CD4-positive, alpha-beta T cell treated with Interferon alpha-2 for 1 hour (primary cell): ENCODE measurements at regions not wholly inside any gene's neighbourhood (a gene's known extent, or its start where the extent isn't known, plus 50 kb on each side); places are given as distances from the start of the nearest gene placed in this dataset.
"Not testable (repeated sequence)": the region's sequence is repeated elsewhere in the genome, so short reads cannot be mapped to it uniquely, and the experiment has no call there.

Experiments
- DNase-seq, 2 donors: peaks; one replicate each; pipeline ENCODE4 v3.0.0-alpha.2; 2020 to 2022

DNA sequence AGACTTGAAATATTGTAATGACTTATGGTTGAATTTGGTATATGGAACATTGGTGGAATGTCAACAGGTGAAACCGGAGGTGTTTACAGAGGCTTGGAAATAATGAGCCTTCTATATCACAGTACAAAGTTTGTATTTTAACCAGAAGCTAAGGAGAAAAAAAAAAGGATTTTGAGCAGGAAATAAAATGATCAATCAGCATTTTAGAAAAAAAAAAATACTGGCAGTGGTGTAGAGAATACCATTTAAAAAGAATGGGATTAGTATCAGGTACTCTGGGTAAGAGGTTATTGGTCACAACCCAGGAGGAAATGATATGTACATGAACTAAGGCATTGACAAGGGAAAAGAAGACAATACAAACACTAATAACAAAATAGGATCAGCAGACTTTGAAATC is 587.1 kb upstream of the HTR2C start:
- no peak for DNase-seq

DNA sequence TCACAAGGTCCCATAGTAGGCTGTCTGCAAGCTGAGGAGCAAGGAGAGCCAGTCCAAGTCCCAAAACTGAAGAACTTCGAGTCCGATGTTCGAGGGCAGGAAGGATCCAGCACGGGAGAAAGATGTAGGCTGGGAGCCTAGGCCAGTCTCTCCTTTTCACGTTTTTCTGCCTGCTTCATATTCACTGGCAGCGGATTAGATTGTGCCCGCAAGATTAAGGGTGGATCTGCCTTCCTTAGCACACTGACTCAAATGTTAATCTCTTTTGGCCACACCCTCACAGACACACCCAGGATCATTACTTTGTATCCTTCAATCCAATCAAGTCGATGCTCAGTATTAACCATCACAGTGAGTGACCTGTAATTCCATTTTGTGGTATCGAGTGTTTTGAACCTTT is 592.2 kb upstream of the HTR2C start:
- not testable (repeated sequence) for DNase-seq

DNA sequence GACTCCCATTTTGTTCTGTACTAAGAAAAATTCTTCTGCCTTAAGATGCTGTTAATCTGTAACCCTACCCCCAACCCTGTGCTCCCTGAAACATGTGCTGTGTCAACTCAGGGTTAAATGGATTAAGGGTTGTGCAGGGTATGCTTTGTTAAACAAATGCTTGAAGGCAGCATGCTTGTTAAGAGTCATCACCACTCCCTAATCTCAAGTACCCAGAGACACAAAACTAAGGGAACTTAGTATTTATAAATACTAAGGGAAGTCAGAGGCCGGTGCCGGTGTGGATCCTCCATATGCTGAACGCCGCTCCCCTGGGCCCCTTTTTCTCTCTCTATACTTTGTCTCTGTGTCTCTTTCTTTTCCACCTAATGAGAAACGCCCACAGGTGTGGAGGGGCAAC is 593.2 kb upstream of the HTR2C start:
- not testable (repeated sequence) for DNase-seq

DNA sequence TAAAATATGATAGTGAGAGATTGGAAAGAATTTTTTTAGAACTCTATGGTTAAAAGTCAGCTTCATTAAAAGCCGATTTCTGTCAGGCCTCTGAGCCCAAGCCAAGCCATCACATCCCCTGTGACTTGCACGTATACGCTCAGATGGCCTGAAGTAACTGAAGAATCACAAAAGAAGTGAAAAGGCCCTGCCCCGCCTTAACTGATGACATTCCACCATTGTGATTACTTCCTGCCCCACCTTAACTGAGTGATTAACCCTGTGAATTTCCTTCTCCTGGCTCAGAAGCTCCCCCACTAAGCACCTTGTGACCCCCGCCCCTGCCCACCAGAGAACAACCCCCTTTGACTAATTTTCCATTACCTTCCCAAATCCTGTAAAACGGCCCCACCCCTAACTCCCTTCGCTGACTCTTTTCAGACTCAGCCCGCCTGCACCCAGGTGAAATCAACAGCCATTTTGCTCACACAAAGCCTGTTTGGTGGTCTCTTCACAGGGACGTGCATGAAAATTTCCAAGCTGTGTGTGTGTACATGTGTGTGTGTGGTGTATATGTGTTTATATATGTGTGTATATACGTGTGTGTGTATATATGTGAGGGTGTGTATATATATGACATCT is 595.5 kb upstream of the HTR2C start:
- not testable (repeated sequence) for DNase-seq

DNA sequence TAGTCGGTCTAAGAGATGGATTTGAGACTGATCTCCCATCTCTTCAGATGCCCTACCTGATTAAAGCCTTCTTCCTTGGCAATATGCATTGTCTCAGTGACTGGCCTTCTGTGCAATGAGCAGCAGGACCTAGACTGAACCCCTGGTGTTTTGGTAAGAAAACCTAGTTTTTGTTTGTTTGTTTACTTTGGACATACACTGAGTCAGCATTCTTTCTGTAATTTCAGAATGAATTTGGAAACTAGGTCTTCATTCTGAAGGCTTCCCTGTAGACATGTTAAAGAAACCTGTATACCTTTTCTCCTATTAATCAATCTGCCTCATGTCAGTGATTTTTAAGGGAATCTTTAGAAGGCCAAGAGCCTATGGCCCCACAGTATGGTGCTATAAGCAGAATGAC is 597.5 kb upstream of the HTR2C start:
- no peak for DNase-seq

DNA sequence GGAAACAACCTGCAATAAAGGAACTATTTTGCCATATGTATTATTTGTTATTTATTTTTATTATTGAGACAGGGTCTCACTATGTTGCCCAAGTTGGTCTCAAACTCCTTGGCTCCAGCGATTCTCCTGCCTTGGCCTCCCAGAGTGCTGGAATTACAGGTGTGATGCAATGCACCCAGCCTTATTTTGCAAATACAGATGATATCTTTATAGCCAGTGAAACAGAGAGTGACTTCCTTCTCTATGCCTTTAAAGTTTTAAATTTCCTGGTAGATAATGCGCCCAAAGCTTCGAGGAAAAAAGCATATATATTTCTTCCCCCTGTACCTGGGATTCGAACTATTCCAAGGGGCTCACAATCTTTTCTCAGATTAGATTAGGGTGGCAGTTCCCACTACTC is 601.1 kb upstream of the HTR2C start:
- DNase-seq, result no peak

DNA sequence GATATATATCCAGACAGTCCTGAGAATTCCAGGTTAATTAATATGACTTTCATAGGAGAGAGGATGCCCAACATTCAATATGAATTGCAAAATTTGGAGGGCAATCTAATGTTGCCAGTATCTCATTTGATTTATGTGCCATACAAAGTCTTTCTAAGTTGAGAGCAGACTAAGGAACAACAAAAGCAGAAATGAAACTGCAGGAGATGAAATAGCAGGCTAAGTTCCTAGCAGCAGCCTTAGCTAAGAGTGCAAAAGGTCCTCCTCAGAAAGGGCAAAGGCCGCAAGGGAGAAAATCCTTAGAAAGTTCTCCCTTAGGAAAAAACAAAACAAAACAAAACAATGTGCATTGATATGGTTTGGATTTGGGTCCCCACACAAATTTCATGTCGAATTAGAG is 602.9 kb upstream of the HTR2C start:
- no peak for DNase-seq

DNA sequence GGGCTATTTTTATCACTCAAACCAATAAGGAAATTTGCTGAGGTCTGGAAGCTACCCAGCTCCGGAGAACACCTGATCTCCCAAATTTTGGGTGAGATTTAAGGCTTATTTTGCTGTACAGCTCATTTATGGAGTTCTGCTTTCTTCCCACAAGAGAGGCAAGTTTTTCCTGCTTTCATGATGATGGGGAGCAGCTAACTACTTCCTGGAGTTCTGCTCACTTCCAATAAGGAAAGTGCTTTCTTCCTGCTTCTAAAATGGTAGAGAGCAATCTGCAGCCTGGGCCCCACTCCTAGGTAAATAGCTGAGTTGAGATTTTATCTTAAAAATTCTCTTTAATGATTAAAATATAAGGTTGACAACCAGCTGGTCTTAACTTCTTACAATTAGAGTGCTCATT is 606.0 kb upstream of the HTR2C start:
- DNase-seq, result no peak

DNA sequence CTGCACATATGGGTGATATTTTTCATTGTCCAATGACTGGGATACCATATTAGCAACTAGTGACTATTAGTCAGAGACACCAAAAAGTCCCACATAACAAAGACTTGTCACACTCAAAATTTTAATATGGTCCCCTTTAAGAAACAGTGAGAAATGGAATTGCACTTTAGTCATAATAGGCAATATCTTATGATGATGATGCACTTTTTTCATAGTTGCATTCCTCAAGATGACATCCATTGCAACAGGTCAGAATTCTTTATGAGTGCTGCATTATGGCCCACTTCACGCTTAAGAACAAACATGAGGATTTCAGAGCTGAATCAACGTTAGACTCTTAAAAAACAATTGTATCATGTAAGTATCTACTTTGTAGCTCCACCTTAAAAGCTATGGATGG is 608.4 kb upstream of the HTR2C start:
- no peak for DNase-seq

DNA sequence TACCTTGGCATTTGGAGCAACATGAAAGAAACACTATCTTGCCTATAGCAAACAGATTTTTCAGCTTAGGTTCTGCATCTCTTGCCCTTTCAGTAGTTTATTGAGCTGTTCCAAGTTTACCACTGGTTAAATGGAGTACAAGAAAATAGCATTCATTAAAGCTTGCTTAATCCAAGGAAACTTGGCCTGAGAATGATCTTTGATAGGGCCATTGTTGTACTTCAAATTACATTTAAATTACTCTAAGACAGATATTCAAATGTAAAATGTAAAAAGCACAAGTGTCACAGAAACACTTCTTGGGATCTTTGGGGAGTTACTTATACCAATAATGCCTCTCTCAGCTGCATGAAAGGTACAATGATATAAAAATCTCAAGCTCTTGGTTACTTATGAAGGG is 609.0 kb upstream of the HTR2C start:
- DNase-seq, result no peak

DNA sequence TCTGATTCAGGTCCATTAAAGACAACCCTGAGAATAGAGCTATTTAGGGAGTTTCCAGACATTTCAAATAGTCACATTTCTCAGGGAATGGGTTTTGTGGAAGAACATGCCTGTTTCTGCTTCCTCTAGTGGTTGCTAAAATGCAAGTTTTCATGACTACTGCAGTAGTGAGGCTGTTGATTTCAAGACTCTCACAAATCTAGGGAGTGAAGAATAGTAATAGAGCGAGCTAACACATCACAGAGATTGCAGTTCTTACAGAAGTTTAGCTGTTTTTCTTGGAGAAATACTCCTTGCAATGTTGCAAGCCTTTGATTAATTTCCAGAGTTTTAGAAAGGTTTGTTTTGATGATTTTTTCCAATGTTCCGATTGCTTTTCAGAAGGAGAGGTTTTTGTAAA is 610.2 kb upstream of the HTR2C start:
- DNase-seq, result no peak

DNA sequence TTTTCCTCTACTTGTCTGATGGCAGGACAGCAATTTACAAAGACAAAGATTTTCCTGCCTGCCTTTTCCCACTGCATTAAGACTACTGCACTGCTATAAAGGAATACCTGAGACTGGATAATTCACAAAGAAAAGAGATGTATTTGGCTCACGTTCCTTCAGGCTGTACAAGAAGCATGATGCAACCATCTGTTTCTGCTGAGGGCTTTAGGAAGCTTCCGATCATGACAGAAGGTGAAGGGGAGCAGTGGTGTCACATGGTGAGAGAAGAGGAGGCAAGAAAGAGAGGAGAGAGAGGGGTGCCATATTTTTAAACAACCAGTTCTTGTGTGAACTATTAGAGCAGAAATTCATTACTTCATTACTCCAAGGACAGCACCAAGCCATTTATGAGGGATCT is 617.1 kb upstream of the HTR2C start:
- no peak for DNase-seq

DNA sequence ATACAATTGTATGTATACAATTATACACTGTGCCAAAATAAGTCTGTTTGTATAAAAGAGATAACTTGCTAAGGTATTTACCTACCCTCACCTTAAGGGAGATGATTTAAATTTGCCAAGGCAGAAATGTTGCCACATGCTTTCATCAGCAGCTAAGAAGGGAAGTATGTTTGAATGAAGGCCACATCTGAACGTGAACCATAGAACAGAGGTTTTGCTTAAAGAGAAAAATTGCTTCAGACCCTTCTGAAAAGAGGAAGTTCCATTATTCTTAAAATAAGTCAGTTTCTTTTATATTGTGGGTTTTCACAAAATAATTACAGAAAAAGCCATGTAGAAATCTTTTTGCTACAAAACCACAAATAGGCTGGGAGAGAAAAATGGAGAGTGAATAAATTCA is 621.5 kb upstream of the HTR2C start:
- peak in 1 of 2 donors; percentile 0 for DNase-seq

DNA sequence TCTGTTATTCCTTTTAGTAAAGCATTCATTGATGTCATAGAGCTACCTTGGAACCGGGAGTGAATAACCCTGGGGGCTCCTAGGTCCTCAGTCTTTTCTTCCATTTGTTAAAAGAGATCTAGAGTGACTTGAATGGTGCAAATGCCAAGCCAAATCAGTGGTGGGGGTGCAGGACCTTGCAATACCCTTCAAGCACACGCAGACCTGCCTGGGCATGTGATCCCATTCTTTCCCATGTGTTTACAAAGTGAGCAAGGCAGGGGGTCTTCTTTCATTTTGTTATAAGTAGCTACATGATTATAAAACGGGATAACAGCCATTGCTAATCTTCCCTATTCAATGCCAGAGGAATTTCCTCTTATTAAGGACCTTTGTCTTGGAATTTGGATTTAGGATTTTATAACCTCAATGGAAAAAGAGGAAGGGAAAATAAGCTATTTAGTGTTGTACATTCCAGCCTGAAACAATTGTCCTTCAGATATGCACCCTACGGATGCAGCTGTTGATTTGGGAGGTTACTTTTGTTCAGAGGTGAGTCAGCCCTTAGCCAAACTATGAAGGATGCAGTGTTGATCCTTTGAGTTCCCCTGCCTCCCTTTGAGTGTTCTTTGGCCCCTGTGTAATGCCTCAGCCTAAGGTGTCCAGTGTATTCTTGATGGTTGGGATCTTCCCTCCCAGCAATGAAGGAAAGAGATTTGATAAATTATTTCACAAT is 623.8 kb upstream of the HTR2C start:
- DNase-seq, result no peak

DNA sequence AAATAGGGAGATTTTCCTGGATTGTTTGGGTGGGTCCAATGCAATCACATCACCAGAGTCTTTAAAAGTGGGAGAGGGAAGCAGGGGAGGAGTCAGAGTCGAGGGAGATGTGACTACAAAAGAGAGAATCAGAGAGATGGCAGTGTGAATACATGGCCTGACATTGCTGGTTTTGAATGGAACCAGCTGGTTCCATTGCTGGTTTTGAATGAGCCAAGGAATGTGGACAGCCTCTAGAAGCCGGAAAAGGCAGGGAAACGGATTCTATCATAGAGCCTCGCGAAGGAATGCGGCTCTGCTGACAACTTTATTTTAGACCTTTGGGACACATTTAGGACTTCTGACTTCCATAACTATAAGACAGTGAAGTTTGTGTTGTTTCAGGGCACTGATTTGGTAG is 627.0 kb upstream of the HTR2C start:
- DNase-seq, result no peak

DNA sequence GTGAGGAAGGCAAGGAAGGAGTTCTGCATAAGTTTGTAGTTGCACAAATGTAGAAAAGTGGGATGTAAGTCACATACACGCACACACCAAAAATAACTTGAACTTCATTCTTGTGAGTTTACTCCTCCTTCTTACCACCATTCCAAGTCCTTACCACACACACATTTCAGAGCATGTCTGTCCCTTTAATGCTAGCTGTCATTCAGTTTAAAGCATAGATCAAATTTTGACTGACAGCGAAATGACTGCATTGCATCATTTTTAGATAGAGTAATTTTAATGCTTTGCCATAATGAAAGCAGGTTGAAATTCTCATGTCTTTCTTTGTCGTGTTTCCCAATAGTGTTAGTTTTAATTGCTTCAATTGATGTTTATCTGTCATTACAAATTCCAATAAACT is 629.6 kb upstream of the HTR2C start:
- no peak for DNase-seq

DNA sequence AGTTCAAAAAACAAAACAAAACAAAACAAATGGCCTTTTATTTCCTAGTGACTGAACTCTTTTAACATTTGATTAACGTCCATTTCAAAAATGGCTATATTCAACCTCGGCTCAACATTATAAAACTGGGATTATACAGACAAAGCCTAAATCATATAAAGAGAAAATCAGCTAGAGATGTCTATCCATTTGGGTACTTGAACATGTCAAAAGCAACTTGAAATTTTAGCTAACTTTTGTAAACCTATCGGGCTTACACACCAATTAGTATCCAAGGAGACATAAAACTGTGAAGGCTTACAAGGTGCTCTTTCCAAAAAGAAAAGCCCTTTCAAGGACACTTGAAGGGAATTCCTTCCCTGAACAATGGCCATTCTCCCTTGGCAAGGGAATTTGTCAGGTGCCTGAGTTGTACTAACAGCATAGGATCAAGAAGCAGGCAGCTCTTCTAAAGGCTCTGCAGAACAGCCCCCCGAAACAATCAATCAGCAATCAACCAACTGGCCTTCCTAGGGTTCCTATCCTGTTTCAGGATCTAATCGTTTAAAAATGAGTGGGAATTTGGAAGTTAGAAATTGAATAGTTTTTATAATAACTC is 633.7 kb upstream of the HTR2C start:
- DNase-seq, result no peak

DNA sequence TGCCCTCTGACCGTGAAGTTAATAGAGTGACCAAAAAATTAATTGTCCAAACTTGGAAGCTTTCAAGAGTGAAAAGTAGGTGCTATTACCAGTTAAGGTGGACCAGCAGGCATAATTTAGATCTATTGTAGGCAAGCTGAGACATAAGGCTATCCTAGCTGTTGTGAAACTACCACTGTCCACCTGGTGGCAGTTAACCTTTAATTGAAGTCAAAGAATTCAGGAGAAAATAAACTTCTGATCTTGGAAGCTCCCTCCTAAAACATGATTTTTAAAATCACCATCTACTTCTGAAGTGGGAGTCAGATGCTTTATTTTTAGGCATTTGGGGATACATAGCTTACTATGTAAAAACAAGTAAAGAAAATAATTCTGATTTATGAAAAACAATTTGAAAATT is 636.3 kb upstream of the HTR2C start:
- DNase-seq, result no peak

DNA sequence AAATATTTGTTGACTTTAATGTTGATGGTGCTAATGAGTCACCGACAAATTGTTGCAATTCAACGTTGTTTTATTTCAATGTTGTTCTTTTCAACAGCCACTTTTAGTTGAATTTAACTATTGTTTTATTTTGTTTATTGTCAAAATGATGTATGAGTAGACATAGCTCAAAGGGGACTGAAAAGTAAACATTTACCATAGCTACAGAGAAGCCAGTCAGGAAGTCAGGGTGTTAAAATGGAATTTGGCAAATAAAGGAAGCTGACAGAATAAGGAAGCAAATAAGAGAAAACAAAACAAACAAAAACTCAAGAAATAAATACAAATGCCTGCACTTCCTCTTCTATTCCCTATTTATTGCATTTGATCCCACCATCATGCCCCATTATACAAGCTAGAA is 648.4 kb upstream of the HTR2C start:
- no peak for DNase-seq

DNA sequence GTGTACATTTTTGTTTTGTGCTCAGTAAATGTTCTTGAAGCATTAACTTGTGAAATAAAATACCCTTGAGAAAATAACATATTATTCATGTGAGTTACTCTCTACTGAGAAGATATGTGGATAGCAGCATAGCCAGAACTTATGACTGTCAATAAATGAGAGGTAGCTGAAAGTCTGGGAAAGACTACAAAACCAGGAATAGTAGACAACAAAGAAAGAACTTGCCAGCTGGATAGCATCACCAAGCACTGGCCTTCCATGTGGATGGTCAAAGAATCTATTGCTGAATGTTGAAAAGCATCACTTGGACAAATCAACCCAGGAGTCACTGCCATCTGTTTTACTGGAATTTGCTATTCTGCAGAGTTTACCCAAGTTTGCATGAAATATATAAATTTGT is 650.0 kb upstream of the HTR2C start:
- no peak for DNase-seq

DNA sequence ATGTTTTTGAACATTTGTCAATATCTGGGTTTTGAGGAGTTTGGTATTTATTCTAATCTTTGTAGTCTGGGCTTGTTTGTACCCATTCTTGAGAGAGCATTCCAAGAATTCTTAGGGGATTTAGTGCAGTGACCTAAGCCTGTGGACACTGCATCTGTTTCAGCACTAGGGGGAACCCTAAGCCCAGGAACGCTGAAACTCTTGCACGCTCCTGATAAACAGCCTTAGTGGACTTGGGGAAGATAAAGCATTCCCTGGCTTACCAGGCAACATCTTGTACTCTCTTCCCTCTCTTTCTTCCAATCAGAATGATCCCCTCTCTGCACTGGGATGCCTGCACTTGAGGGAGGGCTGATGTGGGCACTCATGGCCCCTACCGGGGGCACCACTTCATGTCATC is 654.9 kb upstream of the HTR2C start:
- DNase-seq, result peak in 1 of 2 donors; percentile 0

DNA sequence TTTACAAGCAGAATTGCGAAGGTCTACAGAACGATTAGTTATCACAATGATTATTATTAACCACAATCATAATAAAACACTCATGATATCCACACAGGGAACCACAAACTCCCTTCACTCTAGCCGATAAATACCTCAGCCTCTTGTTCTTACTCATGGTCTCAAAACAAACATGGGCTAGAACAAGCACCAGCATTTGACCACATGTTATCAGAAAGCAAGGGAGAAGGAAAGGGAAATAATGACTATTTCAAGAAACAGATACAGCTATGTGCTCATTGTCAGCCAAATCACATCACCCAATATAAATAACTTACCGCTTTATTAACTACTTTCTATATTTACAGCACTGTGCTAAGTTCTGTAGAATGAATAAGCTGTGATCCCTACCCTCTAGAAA is 663.2 kb upstream of the HTR2C start:
- no peak for DNase-seq

DNA sequence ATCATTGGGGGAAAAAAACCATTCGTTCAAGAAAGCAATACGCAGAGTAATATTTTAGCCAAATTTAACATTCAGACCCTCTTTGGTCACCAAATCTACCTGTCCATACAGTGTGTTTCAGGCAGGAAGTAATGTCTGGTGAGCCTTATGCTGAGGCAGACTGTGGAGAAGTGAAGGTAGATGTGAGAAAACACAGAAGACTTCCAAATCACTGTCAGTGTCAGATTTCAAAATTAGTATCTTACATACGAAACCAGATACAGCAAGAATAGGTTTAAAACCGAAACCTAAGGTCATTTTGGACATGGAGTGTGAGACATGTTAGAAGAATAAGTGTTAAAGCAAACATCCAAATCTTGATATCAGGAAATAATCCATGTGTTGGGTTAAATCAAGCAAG is 664.5 kb upstream of the HTR2C start:
- no peak for DNase-seq

DNA sequence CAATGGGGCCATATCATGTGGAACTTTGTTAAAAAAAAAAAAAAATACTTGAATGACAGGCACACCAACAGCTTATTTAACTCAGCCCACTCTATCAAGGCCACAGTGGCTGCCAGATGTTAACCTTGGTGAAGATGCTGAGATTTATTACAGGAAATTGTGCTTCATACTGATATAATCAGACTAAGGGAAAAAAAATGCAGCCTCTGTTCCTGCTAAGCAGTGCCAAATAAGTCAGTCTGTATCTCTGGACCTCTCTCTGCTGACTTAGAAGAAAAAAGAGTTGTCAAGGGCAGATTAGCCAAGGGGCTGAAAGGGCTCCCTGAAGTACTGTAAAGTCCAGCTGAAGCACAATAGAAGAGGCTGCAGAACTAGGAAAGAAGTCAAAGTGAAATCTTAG is 677.7 kb upstream of the HTR2C start:
- no peak for DNase-seq

DNA sequence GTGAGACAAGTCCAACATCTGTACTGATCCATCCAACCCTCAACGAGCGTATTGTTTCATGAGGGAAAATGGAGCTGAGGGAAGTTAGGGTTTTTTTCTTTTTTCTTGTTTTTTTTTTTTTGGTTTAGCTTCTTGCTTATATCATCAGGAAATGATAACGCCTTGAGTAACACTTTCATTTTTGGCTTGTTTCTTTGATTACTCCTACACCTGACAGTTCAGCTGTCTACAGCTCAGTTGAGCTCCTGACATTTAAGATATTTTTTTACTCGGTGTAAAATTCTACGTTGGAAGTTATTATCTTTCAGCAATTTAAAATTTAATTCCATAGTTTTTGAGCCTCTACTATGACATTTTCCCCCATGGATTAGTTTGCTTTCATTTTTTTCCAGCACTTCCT is 691.0 kb upstream of the HTR2C start:
- no peak for DNase-seq
